ENCODE measurements at regions not wholly inside any gene's neighbourhood (a gene's known extent, or its start where the extent isn't known, plus 50 kb on each side); places are given as distances from the start of the nearest gene placed in this dataset.

GRCh38 chr2:56449002-56449431 lies 265.2 kb downstream of the CCDC85A start (continued):
- no peak for TF ChIP-seq RBM22 (optimal IDR thresholded peaks at IDR 0.05; ENCODE audit: low read length)
- no peak for TF ChIP-seq ZNF660 (CRISPR knock-in tag; IDR thresholded peaks at IDR 0.05; ENCODE audit: borderline replicate concordance, low read depth)
- no peak for TF ChIP-seq ZNF550 (CRISPR knock-in tag; IDR thresholded peaks at IDR 0.05; ENCODE audit: borderline replicate concordance)
- TF ChIP-seq SAFB2 (CRISPR knock-in tag; IDR thresholded peaks at IDR 0.05; ENCODE audit: borderline replicate concordance, low read depth), result no peak
- no peak for TF ChIP-seq ZFP82 (CRISPR knock-in tag; IDR thresholded peaks at IDR 0.05; ENCODE audit: borderline replicate concordance)
- TF ChIP-seq SNRNP70 (IDR thresholded peaks at IDR 0.05; ENCODE audit: low read depth, low read length), result no peak
- no peak for TF ChIP-seq CTCF (CRISPR knock-in tag; IDR thresholded peaks at IDR 0.05)
- no peak for TF ChIP-seq IRF2 (CRISPR knock-in tag; IDR thresholded peaks at IDR 0.05)
- TF ChIP-seq RFX3 (CRISPR knock-in tag; IDR thresholded peaks at IDR 0.05), result no peak
- TF ChIP-seq BRD4 (CRISPR knock-in tag; IDR thresholded peaks at IDR 0.05), result no peak
- TF ChIP-seq MTA1 (CRISPR knock-in tag; IDR thresholded peaks at IDR 0.05; ENCODE audit: borderline replicate concordance), result no peak
- TF ChIP-seq KAT8 (CRISPR knock-in tag; IDR thresholded peaks at IDR 0.05), result 0 out of 2 replicates have a peak, but pooled peaks have one; percentile 16
- TF ChIP-seq, protein P1, sequence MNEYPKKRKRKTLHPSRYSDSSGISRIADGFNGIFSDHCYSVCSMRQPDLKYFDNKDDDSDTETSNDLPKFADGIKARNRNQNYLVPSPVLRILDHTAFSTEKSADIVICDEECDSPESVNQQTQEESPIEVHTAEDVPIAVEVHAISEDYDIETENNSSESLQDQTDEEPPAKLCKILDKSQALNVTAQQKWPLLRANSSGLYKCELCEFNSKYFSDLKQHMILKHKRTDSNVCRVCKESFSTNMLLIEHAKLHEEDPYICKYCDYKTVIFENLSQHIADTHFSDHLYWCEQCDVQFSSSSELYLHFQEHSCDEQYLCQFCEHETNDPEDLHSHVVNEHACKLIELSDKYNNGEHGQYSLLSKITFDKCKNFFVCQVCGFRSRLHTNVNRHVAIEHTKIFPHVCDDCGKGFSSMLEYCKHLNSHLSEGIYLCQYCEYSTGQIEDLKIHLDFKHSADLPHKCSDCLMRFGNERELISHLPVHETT (CRISPR knock-in tag; conservative IDR thresholded peaks at IDR 0.05), result no peak
- no peak for TF ChIP-seq MXD4 (CRISPR knock-in tag; IDR thresholded peaks at IDR 0.05)
- no peak for TF ChIP-seq RAD51 (IDR thresholded peaks at IDR 0.05; ENCODE audit: borderline replicate concordance)
- peak; percentile 97 for TF ChIP-seq ZKSCAN5 (CRISPR knock-in tag; IDR thresholded peaks at IDR 0.05)
- TF ChIP-seq TOPORS (CRISPR knock-in tag; IDR thresholded peaks at IDR 0.05), result no peak
- no peak for TF ChIP-seq GRHL1 (CRISPR knock-in tag; conservative IDR thresholded peaks at IDR 0.05)
- TF ChIP-seq, protein P2, sequence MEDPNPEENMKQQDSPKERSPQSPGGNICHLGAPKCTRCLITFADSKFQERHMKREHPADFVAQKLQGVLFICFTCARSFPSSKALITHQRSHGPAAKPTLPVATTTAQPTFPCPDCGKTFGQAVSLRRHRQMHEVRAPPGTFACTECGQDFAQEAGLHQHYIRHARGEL (CRISPR knock-in tag; IDR thresholded peaks at IDR 0.05), result no peak
- TF ChIP-seq ZNF597 (CRISPR knock-in tag; IDR thresholded peaks at IDR 0.05), result no peak
- no peak for TF ChIP-seq EZH2 (conservative IDR thresholded peaks at IDR 0.05; ENCODE audit: low read depth, low read length)
- no peak for TF ChIP-seq ZMYM3 (CRISPR knock-in tag; IDR thresholded peaks at IDR 0.05)
- TF ChIP-seq, protein P3, sequence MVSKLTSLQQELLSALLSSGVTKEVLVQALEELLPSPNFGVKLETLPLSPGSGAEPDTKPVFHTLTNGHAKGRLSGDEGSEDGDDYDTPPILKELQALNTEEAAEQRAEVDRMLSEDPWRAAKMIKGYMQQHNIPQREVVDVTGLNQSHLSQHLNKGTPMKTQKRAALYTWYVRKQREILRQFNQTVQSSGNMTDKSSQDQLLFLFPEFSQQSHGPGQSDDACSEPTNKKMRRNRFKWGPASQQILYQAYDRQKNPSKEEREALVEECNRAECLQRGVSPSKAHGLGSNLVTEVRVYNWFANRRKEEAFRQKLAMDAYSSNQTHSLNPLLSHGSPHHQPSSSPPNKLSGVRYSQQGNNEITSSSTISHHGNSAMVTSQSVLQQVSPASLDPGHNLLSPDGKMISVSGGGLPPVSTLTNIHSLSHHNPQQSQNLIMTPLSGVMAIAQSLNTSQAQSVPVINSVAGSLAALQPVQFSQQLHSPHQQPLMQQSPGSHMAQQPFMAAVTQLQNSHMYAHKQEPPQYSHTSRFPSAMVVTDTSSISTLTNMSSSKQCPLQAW (CRISPR knock-in tag; IDR thresholded peaks at IDR 0.05), result peak; percentile 99
- no peak for TF ChIP-seq PCBP1 (IDR thresholded peaks at IDR 0.05; ENCODE audit: borderline replicate concordance, low read depth, low read length)
- TF ChIP-seq SNAPC2 (CRISPR knock-in tag; IDR thresholded peaks at IDR 0.05), result no peak
